Rectal smooth muscle tissue (tissue), 1 donor: ENCODE measurements at regions not wholly inside any gene's neighbourhood (a gene's known extent, or its start where the extent isn't known, plus 50 kb on each side); places are given as distances from the start of the nearest gene placed in this dataset.

Experiments
- H3K27ac ChIP-seq: one replicate; pipeline ENCODE4 v1.7.0; 2013; ENCODE audit warnings: low read depth, low read length, inconsistent platforms
- H3K27me3 ChIP-seq: one replicate; pipeline ENCODE4 v1.7.0; 2013; ENCODE audit warnings: low read length; ENCODE audit not compliant: control insufficient read depth, insufficient read depth
- H3K36me3 ChIP-seq: one replicate; pipeline ENCODE4 v1.7.0; 2013; ENCODE audit warnings: low read length; ENCODE audit not compliant: control insufficient read depth, insufficient read depth
- H3K4me1 ChIP-seq: one replicate; pipeline ENCODE4 v1.7.0; 2013; ENCODE audit warnings: low read length; ENCODE audit not compliant: control insufficient read depth, insufficient read depth
- H3K4me3 ChIP-seq: one replicate; pipeline ENCODE4 v1.7.0; 2013; ENCODE audit warnings: low read length
- H3K9ac ChIP-seq: one replicate; pipeline ENCODE4 v1.7.0; 2013; ENCODE audit warnings: low read length

- Histone ChIP-seq H3K27me3 (peaks cover 2% of the 10 kb centered on the region), H3K4me1 (no peaks in the 10 kb centered on the region), H3K9ac (no peak overlapping the region), H3K27ac (no peak overlapping the region), H3K36me3 (no peaks in the 10 kb centered on the region), H3K4me3 (no peak overlapping the region)
These were observed 75.9 kb downstream of the C16orf95 start for GRCh38 chr16:87241137-87241771.

- no peak overlapping the region for H3K27ac ChIP-seq
- H3K4me1 ChIP-seq = no peaks in the 10 kb centered on the region
- peaks cover 2% of the 10 kb centered on the region for H3K27me3 ChIP-seq
- no peak overlapping the region for H3K9ac ChIP-seq
- H3K4me3 ChIP-seq = no peak overlapping the region
- H3K36me3 ChIP-seq = no peaks in the 10 kb centered on the region
These were observed 73.7 kb downstream of the C16orf95 start for GRCh38 chr16:87243478-87243877.

GRCh38 chr16:87244636-87245197 is 72.5 kb downstream of the C16orf95 start:
- Histone ChIP-seq H3K27ac (no peak overlapping the region), H3K27me3 (peaks cover 2% of the 10 kb centered on the region)

GRCh38 chr16:87245511-87245910 is 71.7 kb downstream of the C16orf95 start:
- Histone ChIP-seq H3K27ac (no peak overlapping the region), H3K4me1 (no peaks in the 10 kb centered on the region), H3K4me3 (no peak overlapping the region), H3K27me3 (peaks cover 2% of the 10 kb centered on the region), H3K9ac (no peak overlapping the region), H3K36me3 (no peaks in the 10 kb centered on the region)

More at GRCh38 chr16:87244636-87245197, 72.5 kb downstream of the C16orf95 start:
- Histone ChIP-seq H3K4me1 (no peaks in the 10 kb centered on the region), H3K4me3 (no peak overlapping the region), H3K9ac (no peak overlapping the region), H3K36me3 (no peaks in the 10 kb centered on the region)

- peaks cover 2% of the 10 kb centered on the region for H3K27me3 ChIP-seq
- H3K36me3 ChIP-seq = no peaks in the 10 kb centered on the region
- H3K4me3 ChIP-seq = no peak overlapping the region
- no peak overlapping the region for H3K27ac ChIP-seq
- H3K4me1 ChIP-seq = no peaks in the 10 kb centered on the region
- no peak overlapping the region for H3K9ac ChIP-seq
These were observed 70.7 kb downstream of the C16orf95 start for GRCh38 chr16:87246269-87247065.

- no peaks in the 10 kb centered on the region for H3K4me1 ChIP-seq
- no peaks in the 10 kb centered on the region for H3K27me3 ChIP-seq
- H3K9ac ChIP-seq = no peak overlapping the region
- H3K4me3 ChIP-seq = no peak overlapping the region
- no peaks in the 10 kb centered on the region for H3K36me3 ChIP-seq
- no peak overlapping the region for H3K27ac ChIP-seq
These were observed 68.5 kb downstream of the C16orf95 start for GRCh38 chr16:87248714-87249113.

GRCh38 chr16:87249425-87249824 is 67.8 kb downstream of the C16orf95 start:
- H3K4me3 ChIP-seq = no peak overlapping the region
- no peak overlapping the region for H3K9ac ChIP-seq
- no peak overlapping the region for H3K27ac ChIP-seq
- no peaks in the 10 kb centered on the region for H3K4me1 ChIP-seq
- H3K36me3 ChIP-seq = no peaks in the 10 kb centered on the region
- H3K27me3 ChIP-seq = no peaks in the 10 kb centered on the region

- H3K4me3 ChIP-seq = no peak overlapping the region
These were observed 66.7 kb downstream of the C16orf95 start for GRCh38 chr16:87250431-87250960.

GRCh38 chr16:87252269-87252970 is 64.8 kb downstream of the C16orf95 start:
- Histone ChIP-seq H3K36me3 (no peaks in the 10 kb centered on the region), H3K27ac (no peak overlapping the region), H3K27me3 (no peaks in the 10 kb centered on the region), H3K9ac (no peak overlapping the region), H3K4me1 (no peaks in the 10 kb centered on the region), H3K4me3 (no peak overlapping the region)

More at GRCh38 chr16:87250431-87250960, 66.7 kb downstream of the C16orf95 start:
- no peak overlapping the region for H3K9ac ChIP-seq
- no peaks in the 10 kb centered on the region for H3K4me1 ChIP-seq
- H3K27ac ChIP-seq = no peak overlapping the region
- no peaks in the 10 kb centered on the region for H3K36me3 ChIP-seq
- no peaks in the 10 kb centered on the region for H3K27me3 ChIP-seq
